ENCODE measurements at regions not wholly inside any gene's neighbourhood (a gene's known extent, or its start where the extent isn't known, plus 50 kb on each side); places are given as distances from the start of the nearest gene placed in this dataset.

GRCh38 chr6:4224067-4224978 lies 88.9 kb upstream of the ECI2 start:
- TF ChIP-seq ISL1 (CRISPR knock-in tag; IDR thresholded peaks at IDR 0.05) (no peak), ARNTL (CRISPR knock-in tag; IDR thresholded peaks at IDR 0.05; ENCODE audit: borderline replicate concordance, low read depth) (no peak), PATZ1 (CRISPR knock-in tag; IDR thresholded peaks at IDR 0.05; ENCODE audit: borderline replicate concordance) (no peak), ZNF70 (CRISPR knock-in tag; IDR thresholded peaks at IDR 0.05) (no peak), ZFP30 (CRISPR knock-in tag; IDR thresholded peaks at IDR 0.05) (no peak), RARB (CRISPR knock-in tag; IDR thresholded peaks at IDR 0.05) (no peak), OSR1 (CRISPR knock-in tag; IDR thresholded peaks at IDR 0.05) (no peak), ZC3H10 (CRISPR knock-in tag; IDR thresholded peaks at IDR 0.05) (no peak), ESRRG (CRISPR knock-in tag; IDR thresholded peaks at IDR 0.05) (no peak)

Measured in SK-N-SH treated with all-trans-retinoic acid at 6 μM for 48 hours (cell line).